ENCODE measurements at regions not wholly inside any gene's neighbourhood (a gene's known extent, or its start where the extent isn't known, plus 50 kb on each side); places are given as distances from the start of the nearest gene placed in this dataset.
A peak's percentile ranks its signal among the peaks of the same experiment; 100 is the strongest.

DNA sequence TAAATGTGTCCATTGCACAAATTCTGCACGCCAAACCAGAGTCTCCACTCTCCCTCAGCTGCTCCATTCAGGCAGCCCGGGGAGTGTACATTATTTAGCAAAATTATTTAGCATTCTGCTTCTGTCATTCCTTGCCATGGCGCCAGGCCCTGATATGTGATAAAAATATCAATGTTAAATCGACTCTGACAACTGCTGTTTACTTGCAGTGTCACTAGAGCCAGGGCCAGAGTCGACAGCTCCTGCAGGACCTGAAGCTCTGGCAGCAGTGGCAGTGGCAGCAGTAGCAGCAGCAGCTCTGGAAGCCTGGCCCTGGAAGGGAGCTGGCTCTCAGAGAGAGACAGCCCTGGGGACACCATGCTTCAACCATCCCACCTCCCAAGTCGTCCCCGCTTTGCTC, 224.5 kb downstream of the BUD13 start:
- Histone ChIP-seq H3K9me3 (no peaks in the 10 kb centered on the region), H3K4me3 (no peak overlapping the region), H3K27ac (no peak overlapping the region), H3K27me3 (no peaks in the 10 kb centered on the region), H3K36me3 (no peaks in the 10 kb centered on the region), H3K4me1 (no peaks in the 10 kb centered on the region)
- TF ChIP-seq, protein P1, sequence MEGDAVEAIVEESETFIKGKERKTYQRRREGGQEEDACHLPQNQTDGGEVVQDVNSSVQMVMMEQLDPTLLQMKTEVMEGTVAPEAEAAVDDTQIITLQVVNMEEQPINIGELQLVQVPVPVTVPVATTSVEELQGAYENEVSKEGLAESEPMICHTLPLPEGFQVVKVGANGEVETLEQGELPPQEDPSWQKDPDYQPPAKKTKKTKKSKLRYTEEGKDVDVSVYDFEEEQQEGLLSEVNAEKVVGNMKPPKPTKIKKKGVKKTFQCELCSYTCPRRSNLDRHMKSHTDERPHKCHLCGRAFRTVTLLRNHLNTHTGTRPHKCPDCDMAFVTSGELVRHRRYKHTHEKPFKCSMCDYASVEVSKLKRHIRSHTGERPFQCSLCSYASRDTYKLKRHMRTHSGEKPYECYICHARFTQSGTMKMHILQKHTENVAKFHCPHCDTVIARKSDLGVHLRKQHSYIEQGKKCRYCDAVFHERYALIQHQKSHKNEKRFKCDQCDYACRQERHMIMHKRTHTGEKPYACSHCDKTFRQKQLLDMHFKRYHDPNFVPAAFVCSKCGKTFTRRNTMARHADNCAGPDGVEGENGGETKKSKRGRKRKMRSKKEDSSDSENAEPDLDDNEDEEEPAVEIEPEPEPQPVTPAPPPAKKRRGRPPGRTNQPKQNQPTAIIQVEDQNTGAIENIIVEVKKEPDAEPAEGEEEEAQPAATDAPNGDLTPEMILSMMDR (IDR thresholded peaks at IDR 0.05): no peak
- no peak for TF ChIP-seq POLR2A (IDR thresholded peaks at IDR 0.05)
- no peak for DNase-seq

DNA sequence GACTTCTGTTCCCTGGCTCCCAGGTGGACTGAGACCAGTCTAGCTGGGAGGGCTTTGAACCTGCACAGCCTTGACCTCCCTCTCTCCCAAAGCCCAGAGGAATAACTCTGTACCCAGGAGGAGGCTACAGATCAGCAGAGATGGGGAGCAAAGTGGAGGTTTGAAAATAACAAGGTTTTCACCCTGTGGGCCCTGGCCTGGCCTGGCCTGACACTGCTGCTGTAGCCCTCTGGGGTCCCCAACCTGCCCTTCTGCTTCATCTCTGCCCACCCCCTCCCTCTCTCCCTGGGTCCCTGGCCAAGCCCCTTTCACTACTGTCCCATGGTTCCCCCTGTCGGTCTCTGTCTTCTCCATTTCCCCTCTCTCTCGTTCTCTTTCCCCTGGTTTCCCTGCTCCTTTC, 225.2 kb downstream of the BUD13 start:
- DNase-seq: no peak
- H3K36me3 ChIP-seq: no peaks in the 10 kb centered on the region
- no peaks in the 10 kb centered on the region for H3K4me1 ChIP-seq
- H3K27me3 ChIP-seq: no peaks in the 10 kb centered on the region
- H3K4me3 ChIP-seq: no peak overlapping the region
- TF ChIP-seq, protein P1 (IDR thresholded peaks at IDR 0.05): no peak
- TF ChIP-seq POLR2A (IDR thresholded peaks at IDR 0.05): no peak
- no peaks in the 10 kb centered on the region for H3K9me3 ChIP-seq
- no peak overlapping the region for H3K27ac ChIP-seq

DNA sequence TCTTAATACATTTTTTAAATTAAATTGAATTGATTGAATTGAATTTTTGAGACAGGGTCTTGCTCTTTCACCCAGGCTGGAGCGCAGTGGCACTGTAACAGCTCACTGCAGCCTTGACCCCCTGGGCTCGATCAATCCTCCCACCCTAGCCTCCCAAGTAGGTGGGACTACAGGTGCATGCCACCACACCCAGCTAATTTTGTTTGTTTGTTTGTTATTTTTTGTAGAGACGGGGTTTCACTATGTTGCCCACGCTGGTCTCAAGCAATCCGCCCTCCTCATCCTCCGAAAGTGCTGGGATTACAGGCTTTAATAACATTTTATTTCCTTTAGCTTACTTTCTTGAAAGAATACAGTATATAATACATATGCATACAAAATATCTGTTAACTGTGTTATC, 226.9 kb downstream of the BUD13 start:
- no peak for TF ChIP-seq POLR2A (IDR thresholded peaks at IDR 0.05)
- TF ChIP-seq, protein P1 (IDR thresholded peaks at IDR 0.05): no peak
- H3K4me3 ChIP-seq: no peak overlapping the region
- no peaks in the 10 kb centered on the region for H3K4me1 ChIP-seq
- H3K9me3 ChIP-seq: no peaks in the 10 kb centered on the region
- no peaks in the 10 kb centered on the region for H3K36me3 ChIP-seq
- H3K27ac ChIP-seq: no peak overlapping the region
- peak in 1 of 3 donors; percentile 5 for DNase-seq
- H3K27me3 ChIP-seq: no peaks in the 10 kb centered on the region

DNA sequence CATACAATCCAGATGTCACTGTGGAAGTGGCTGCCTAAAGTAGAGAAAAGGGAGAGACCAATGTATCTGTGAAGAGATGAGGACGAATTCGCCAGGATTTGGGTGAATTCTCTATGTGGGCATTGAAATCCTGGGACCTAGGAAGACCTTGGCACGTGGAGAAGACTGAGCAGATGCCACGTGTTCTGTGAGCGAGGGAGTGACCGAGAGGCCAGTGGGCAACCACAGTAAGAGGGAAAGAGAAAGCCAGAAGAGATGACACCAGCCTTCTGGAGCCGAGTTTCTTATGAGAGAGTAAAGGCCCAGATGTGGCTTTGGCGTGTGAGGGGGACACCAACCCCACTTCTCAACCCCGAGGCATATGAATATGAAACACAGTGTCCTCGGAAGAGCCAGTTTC, 228.1 kb downstream of the BUD13 start:
- Histone ChIP-seq H3K4me3 (no peak overlapping the region), H3K36me3 (no peaks in the 10 kb centered on the region), H3K27me3 (no peaks in the 10 kb centered on the region), H3K27ac (no peak overlapping the region), H3K4me1 (no peaks in the 10 kb centered on the region), H3K9me3 (no peaks in the 10 kb centered on the region)
- peak in 1 of 3 donors; percentile 2 for DNase-seq
- no peak for TF ChIP-seq POLR2A (IDR thresholded peaks at IDR 0.05)
- TF ChIP-seq, protein P1 (IDR thresholded peaks at IDR 0.05): no peak

DNA sequence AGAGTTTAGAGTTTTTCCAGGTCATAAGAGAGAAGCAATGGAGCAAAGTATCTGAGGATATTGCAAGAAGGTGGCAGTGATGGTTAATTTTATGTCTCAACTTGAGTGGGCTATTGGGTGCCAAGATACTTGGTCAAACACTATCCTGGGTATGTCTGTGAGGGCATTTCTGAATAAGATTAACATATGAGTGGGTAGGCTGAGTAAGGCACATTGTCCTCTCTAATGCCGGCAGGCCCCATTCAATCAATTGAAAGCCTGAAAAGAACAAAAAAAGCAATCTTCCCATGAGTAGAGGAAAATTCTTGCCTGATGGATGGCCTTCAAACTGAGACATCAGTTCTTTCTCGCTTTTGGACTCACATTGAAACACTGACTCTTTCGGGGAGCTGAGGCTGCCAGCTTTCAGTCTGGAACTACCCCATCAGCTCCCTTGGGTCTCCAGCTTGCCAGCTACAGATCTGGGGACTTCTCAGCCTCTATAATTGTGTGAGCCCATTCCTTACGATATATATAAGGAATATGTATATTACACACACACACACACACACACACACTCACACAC, 228.8 kb downstream of the BUD13 start:
- Histone ChIP-seq H3K27me3 (no peaks in the 10 kb centered on the region), H3K27ac (no peak overlapping the region), H3K9me3 (no peaks in the 10 kb centered on the region), H3K4me1 (no peaks in the 10 kb centered on the region), H3K36me3 (no peaks in the 10 kb centered on the region), H3K4me3 (no peak overlapping the region)
- DNase-seq: no peak
- TF ChIP-seq, protein P1 (IDR thresholded peaks at IDR 0.05): no peak
- TF ChIP-seq POLR2A (IDR thresholded peaks at IDR 0.05): no peak

DNA sequence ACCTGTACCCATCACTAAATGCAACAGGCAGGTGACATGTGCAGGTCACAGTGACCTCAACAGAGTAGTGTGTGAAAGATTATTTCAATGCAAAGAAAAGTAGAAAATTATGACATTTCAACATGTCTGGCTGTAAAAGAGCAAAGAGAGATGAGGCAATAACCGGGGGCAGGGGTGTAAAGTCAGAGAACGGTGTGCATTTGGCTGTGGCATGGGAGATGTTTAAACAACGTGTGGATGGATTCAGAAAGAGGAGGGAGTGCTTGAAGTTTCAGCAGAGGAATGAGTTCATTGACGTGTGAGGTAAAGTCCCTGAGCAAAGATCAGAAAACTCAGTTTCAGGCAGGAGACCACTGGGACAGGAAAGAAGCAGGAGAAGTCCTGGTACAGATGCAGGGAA, 229.7 kb downstream of the BUD13 start:
- no peak for DNase-seq
- no peak for TF ChIP-seq POLR2A (IDR thresholded peaks at IDR 0.05)
- TF ChIP-seq, protein P1 (IDR thresholded peaks at IDR 0.05): no peak
- Histone ChIP-seq H3K36me3 (no peaks in the 10 kb centered on the region), H3K27ac (no peak overlapping the region), H3K9me3 (no peaks in the 10 kb centered on the region), H3K4me3 (no peak overlapping the region), H3K4me1 (no peaks in the 10 kb centered on the region), H3K27me3 (no peaks in the 10 kb centered on the region)
